ENCODE measurements at regions not wholly inside any gene's neighbourhood (a gene's known extent, or its start where the extent isn't known, plus 50 kb on each side); places are given as distances from the start of the nearest gene placed in this dataset.

GRCh38 chr16:11465675-11466074 is 120.4 kb downstream of the RMI2 start:
- TF ChIP-seq ZNF274 (IDR thresholded peaks at IDR 0.05; ENCODE audit: low read depth, low read length): no peak
- no peak for TF ChIP-seq YY1 (IDR thresholded peaks at IDR 0.05; ENCODE audit: insufficient read depth, insufficient read length)
- TF ChIP-seq SUZ12 (IDR thresholded peaks at IDR 0.05; ENCODE audit: extremely low read depth, insufficient read depth, insufficient read length): no peak
